ENCODE measurements at regions not wholly inside any gene's neighbourhood (a gene's known extent, or its start where the extent isn't known, plus 50 kb on each side); places are given as distances from the start of the nearest gene placed in this dataset.

GRCh38 chr10:91104193-91105041 lies 116.0 kb upstream of the PCGF5 start:
- peak overlapping the region in 1 of 2 experiments; percentile 50; a peak in 1 of 4 replicates for H3K27ac ChIP-seq (ENCODE audit: low read depth in 2 of 2, low read length in 1 of 2)

More at GRCh38 chr10:91104193-91105041, 116.0 kb upstream of the PCGF5 start:
- CTCF ChIA-PET = interaction anchor here (0.7 kb wide), 1 partner anchor 13 kb away, joined by 3 read pairs; no protein-coding TSS in a partner anchor
- H3K4me2 ChIP-seq = no peak overlapping the region
- peaks cover 0 to 6% of the 10 kb centered on the region in 2 experiments; a peak in 2 of 4 replicates for H3K4me1 ChIP-seq (ENCODE audit: control insufficient read depth in 1 of 2, insufficient read depth in 2 of 2, low read depth in 1 of 2, low read length in 1 of 2)
- POLR2A ChIA-PET = no interaction called here
- no peak overlapping the region for H2AFZ ChIP-seq (ENCODE audit: low read depth)
- no peaks in the 10 kb centered on the region for H3K79me2 ChIP-seq (ENCODE audit: insufficient read depth)
- H4K20me1 ChIP-seq (ENCODE audit: insufficient read depth) = no peaks in the 10 kb centered on the region
- no peak for TF ChIP-seq GATA2 (CRISPR knock-in tag; IDR thresholded peaks at IDR 0.05)
- TF ChIP-seq FOXJ3 (CRISPR knock-in tag; IDR thresholded peaks at IDR 0.05) = no peak
- TF ChIP-seq, protein P1, sequence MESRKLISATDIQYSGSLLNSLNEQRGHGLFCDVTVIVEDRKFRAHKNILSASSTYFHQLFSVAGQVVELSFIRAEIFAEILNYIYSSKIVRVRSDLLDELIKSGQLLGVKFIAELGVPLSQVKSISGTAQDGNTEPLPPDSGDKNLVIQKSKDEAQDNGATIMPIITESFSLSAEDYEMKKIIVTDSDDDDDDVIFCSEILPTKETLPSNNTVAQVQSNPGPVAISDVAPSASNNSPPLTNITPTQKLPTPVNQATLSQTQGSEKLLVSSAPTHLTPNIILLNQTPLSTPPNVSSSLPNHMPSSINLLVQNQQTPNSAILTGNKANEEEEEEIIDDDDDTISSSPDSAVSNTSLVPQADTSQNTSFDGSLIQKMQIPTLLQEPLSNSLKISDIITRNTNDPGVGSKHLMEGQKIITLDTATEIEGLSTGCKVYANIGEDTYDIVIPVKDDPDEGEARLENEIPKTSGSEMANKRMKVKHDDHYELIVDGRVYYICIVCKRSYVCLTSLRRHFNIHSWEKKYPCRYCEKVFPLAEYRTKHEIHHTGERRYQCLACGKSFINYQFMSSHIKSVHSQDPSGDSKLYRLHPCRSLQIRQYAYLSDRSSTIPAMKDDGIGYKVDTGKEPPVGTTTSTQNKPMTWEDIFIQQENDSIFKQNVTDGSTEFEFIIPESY (IDR thresholded peaks at IDR 0.05; ENCODE audit: borderline replicate concordance, low read depth) = no peak
- TF ChIP-seq NRF1 (IDR thresholded peaks at IDR 0.05; ENCODE audit: low read depth, low read length) = no peak
- no peak for TF ChIP-seq TEAD4 (IDR thresholded peaks at IDR 0.05; ENCODE audit: borderline replicate concordance, insufficient read depth)
- no peak for TF ChIP-seq RFX5 (IDR thresholded peaks at IDR 0.05; ENCODE audit: low read length)
- no peak for TF ChIP-seq CHD2 (IDR thresholded peaks at IDR 0.05; ENCODE audit: low read length, partially characterized antibody)
- TF ChIP-seq, protein P2, sequence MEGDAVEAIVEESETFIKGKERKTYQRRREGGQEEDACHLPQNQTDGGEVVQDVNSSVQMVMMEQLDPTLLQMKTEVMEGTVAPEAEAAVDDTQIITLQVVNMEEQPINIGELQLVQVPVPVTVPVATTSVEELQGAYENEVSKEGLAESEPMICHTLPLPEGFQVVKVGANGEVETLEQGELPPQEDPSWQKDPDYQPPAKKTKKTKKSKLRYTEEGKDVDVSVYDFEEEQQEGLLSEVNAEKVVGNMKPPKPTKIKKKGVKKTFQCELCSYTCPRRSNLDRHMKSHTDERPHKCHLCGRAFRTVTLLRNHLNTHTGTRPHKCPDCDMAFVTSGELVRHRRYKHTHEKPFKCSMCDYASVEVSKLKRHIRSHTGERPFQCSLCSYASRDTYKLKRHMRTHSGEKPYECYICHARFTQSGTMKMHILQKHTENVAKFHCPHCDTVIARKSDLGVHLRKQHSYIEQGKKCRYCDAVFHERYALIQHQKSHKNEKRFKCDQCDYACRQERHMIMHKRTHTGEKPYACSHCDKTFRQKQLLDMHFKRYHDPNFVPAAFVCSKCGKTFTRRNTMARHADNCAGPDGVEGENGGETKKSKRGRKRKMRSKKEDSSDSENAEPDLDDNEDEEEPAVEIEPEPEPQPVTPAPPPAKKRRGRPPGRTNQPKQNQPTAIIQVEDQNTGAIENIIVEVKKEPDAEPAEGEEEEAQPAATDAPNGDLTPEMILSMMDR (IDR thresholded peaks at IDR 0.05) = no peak
- TF ChIP-seq NFIC (IDR thresholded peaks at IDR 0.05; ENCODE audit: borderline replicate concordance) = no peak
- TF ChIP-seq USF1 (IDR thresholded peaks at IDR 0.05; ENCODE audit: borderline replicate concordance, low read depth) = no peak
- TF ChIP-seq FOSL2 (IDR thresholded peaks at IDR 0.05; ENCODE audit: borderline replicate concordance, low read depth) = no peak
- TF ChIP-seq MXI1 (IDR thresholded peaks at IDR 0.05; ENCODE audit: low read depth, low read length) = no peak
- TF ChIP-seq MAX (IDR thresholded peaks at IDR 0.05; ENCODE audit: low read depth) = no peak
- no peak for TF ChIP-seq EP300 (IDR thresholded peaks at IDR 0.05; ENCODE audit: borderline replicate concordance in 1 of 2, low read depth in 1 of 2, low read length in 1 of 2)
- no peak for TF ChIP-seq MEF2A (IDR thresholded peaks at IDR 0.05; ENCODE audit: borderline replicate concordance, low read depth)
- TF ChIP-seq RXRA (IDR thresholded peaks at IDR 0.05; ENCODE audit: borderline replicate concordance, low read depth) = no peak
- no peak for TF ChIP-seq GABPA (IDR thresholded peaks at IDR 0.05; ENCODE audit: low read depth)
- TF ChIP-seq TCF12 (IDR thresholded peaks at IDR 0.05) = no peak
- H3K9me3 ChIP-seq = no peaks in the 10 kb centered on the region
- H3K36me3 ChIP-seq (replicated peaks in 1 of 2; ENCODE audit: control insufficient read depth in 1 of 2, insufficient read depth in 2 of 2, low read length in 1 of 2) = no peaks in the 10 kb centered on the region
- no peaks in the 10 kb centered on the region for H3K9me2 ChIP-seq
- no peak overlapping the region for H3K4me3 ChIP-seq (ENCODE audit: low read depth in 2 of 2, low read length in 1 of 2)
- no peak overlapping the region for H3K9ac ChIP-seq
- WGBS (ENCODE audit: low lambda C conversion rate) = 68% methylated on average over 13 of the region's 13 CpGs
- DNase-seq = no peak
- H3K27me3 ChIP-seq (ENCODE audit: insufficient read depth) = no peaks in the 10 kb centered on the region; the same call in 1 of the 2 replicates
- no peaks in the 10 kb centered on the region for H3F3A ChIP-seq (replicated peaks; ENCODE audit: insufficient read depth)

Measured in SK-N-SH (cell line).